GM18517 (cell line): ENCODE measurements at regions not wholly inside any gene's neighbourhood (a gene's known extent, or its start where the extent isn't known, plus 50 kb on each side); places are given as distances from the start of the nearest gene placed in this dataset.
"Not testable (repeated sequence)": the region's sequence is repeated elsewhere in the genome, so short reads cannot be mapped to it uniquely, and the experiment has no call there.

Experiments
- ATAC-seq: cut with Tn5 transposase; IDR thresholded peaks from one replicate; pipeline ENCODE4 v1.9.1; 2021; ENCODE audit warnings: mild to moderate bottlenecking, moderate library complexity; ENCODE audit not compliant: unreplicated experiment

GRCh38 chr1:116185161-116185701, 74.0 kb downstream of the MAB21L3 start:
- ATAC-seq: no peak

- ATAC-seq: no peak
These were observed 78.3 kb downstream of the MAB21L3 start for GRCh38 chr1:116189481-116189880.

- ATAC-seq: no peak
These were observed 80.1 kb downstream of the MAB21L3 start for GRCh38 chr1:116191294-116191693.

GRCh38 chr1:116193768-116194167, 82.6 kb downstream of the MAB21L3 start:
- no peak for ATAC-seq

- ATAC-seq: no peak
These were observed 83.4 kb downstream of the MAB21L3 start for GRCh38 chr1:116194568-116194967.

GRCh38 chr1:116195077-116195868, 84.1 kb downstream of the MAB21L3 start:
- ATAC-seq: no peak

- not testable (repeated sequence) for ATAC-seq
These were observed 89.1 kb downstream of the MAB21L3 start for GRCh38 chr1:116200343-116200742.

GRCh38 chr1:116201911-116202310, 90.7 kb downstream of the MAB21L3 start:
- no peak for ATAC-seq

GRCh38 chr1:116203181-116203723, 92.1 kb downstream of the MAB21L3 start:
- ATAC-seq: no peak

GRCh38 chr1:116203920-116204319, 92.7 kb downstream of the MAB21L3 start:
- no peak for ATAC-seq

- no peak for ATAC-seq
These were observed 94.9 kb downstream of the MAB21L3 start for GRCh38 chr1:116205941-116206679.

GRCh38 chr1:116207126-116207735, 96.0 kb downstream of the MAB21L3 start:
- ATAC-seq: no peak

GRCh38 chr1:116208136-116208535, 96.9 kb downstream of the MAB21L3 start:
- no peak for ATAC-seq

GRCh38 chr1:116211294-116211693, 100.1 kb downstream of the MAB21L3 start:
- no peak for ATAC-seq

- no peak for ATAC-seq
These were observed 107.7 kb downstream of the MAB21L3 start for GRCh38 chr1:116218922-116219321.

- no peak for ATAC-seq
These were observed 108.6 kb downstream of the MAB21L3 start for GRCh38 chr1:116219651-116220434.

- no peak for ATAC-seq
These were observed 112.9 kb downstream of the MAB21L3 start for GRCh38 chr1:116224111-116224510.

- ATAC-seq: no peak
These were observed 113.4 kb downstream of the MAB21L3 start for GRCh38 chr1:116224561-116224960.

GRCh38 chr1:116226017-116226416, 114.8 kb downstream of the MAB21L3 start:
- no peak for ATAC-seq

- ATAC-seq: no peak
These were observed 117.3 kb downstream of the MAB21L3 start for GRCh38 chr1:116228511-116228910.
